HFFc6 (cell line): ENCODE measurements at regions not wholly inside any gene's neighbourhood (a gene's known extent, or its start where the extent isn't known, plus 50 kb on each side); places are given as distances from the start of the nearest gene placed in this dataset.

ENCODE experiments used
- DNase-seq: peaks from one replicate; pipeline ENCODE4 v3.0.0-alpha.2; 2018
- H3K27ac Mint-ChIP-seq: 2 replicates; pipeline ENCODE4 v1.8.0; 2020; ENCODE audit warnings: mild to moderate bottlenecking, mixed read lengths
- H3K27me3 Mint-ChIP-seq: 2 replicates; pipeline ENCODE4 v1.8.0; 2021; ENCODE audit warnings: mild to moderate bottlenecking, moderate library complexity, mixed read lengths; ENCODE audit not compliant: insufficient read depth
- H3K36me3 Mint-ChIP-seq: 2 replicates; pipeline ENCODE4 v1.8.0; 2021; ENCODE audit warnings: low read depth, mixed read lengths
- H3K4me1 Mint-ChIP-seq: 2 replicates; pipeline ENCODE4 v1.8.0; 2020; ENCODE audit warnings: low read depth, mixed read lengths
- H3K4me3 Mint-ChIP-seq: 2 replicates; pipeline ENCODE4 v1.8.0; 2020; ENCODE audit warnings: mild to moderate bottlenecking, moderate library complexity, mixed read lengths
- H3K9me3 Mint-ChIP-seq: 2 replicates; pipeline ENCODE4 v1.8.0; 2020; ENCODE audit warnings: mild to moderate bottlenecking, mixed read lengths
- TF ChIP-seq, protein P1 (sequence below): fragments of 200-600 bp; sonication (generic); IDR thresholded peaks from 2 replicates; pipeline ENCODE4 v1.5.0; 2021; ENCODE audit warnings: antibody characterized with exemption, mild to moderate bottlenecking

DNA sequence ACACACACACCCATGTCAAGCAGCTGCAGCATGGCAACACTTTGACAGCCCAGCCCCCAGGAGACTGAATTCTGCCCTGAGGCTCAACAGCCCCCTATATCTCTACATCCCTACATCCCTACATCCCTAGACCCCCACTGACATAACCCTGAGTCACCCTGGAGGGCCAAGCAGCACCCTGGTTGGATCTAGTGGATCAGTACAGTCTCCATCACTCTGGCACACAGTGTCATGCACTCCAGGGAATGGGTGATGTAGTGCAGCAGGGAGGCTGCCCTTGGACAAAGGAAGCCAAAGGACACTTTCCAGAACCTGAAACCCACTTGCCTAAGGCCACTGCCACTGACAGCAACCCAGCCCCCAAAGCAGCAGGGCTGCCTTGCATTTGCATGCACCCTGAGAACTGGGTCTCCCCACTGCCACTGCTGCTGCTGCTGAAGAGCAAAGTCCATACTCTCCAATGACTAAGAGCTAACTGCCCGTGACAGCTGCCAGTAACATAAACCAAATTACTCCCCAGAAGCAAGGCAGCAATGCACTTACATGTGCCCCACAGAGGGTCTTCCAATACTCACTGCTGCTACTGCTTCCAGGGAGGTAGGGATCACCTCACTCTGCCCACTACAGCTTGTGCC, 681.6 kb upstream of the KLHL29 start:
- H3K4me3 Mint-ChIP-seq, result no peak overlapping the region

DNA sequence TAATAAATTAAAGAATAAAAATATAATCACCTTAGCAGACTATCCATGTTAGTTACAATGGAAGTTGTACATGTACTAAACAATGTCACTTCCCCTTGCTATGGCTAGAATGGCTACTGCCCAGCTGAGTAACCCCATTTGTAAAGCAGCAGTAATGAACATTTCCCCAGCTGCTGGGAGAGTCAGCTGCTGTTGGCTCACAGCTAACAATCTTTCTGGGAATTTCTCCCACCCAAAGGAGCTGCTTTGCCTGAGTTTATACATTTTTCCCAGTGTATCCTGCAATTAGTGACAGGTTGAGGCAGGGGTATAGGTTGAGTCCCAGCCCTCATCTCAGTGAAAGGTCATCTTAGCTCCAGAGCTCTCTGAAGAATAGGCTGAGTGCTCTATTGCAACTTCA, 665.6 kb upstream of the KLHL29 start:
- no peaks in the 10 kb centered on the region for H3K27me3 Mint-ChIP-seq
- H3K4me3 Mint-ChIP-seq, result no peak overlapping the region
- DNase-seq, result no peak
- peaks cover 44% of the 10 kb centered on the region for H3K9me3 Mint-ChIP-seq
- no peaks in the 10 kb centered on the region; the same call in 1 of the 2 replicates for H3K36me3 Mint-ChIP-seq
- TF ChIP-seq, protein P1, sequence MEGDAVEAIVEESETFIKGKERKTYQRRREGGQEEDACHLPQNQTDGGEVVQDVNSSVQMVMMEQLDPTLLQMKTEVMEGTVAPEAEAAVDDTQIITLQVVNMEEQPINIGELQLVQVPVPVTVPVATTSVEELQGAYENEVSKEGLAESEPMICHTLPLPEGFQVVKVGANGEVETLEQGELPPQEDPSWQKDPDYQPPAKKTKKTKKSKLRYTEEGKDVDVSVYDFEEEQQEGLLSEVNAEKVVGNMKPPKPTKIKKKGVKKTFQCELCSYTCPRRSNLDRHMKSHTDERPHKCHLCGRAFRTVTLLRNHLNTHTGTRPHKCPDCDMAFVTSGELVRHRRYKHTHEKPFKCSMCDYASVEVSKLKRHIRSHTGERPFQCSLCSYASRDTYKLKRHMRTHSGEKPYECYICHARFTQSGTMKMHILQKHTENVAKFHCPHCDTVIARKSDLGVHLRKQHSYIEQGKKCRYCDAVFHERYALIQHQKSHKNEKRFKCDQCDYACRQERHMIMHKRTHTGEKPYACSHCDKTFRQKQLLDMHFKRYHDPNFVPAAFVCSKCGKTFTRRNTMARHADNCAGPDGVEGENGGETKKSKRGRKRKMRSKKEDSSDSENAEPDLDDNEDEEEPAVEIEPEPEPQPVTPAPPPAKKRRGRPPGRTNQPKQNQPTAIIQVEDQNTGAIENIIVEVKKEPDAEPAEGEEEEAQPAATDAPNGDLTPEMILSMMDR, result no peak
- no peak overlapping the region for H3K27ac Mint-ChIP-seq
- no peaks in the 10 kb centered on the region for H3K4me1 Mint-ChIP-seq

More for the DNA sequence above, 681.6 kb upstream of the KLHL29 start:
- Mint-ChIP-seq H3K27ac (no peak overlapping the region), H3K36me3 (no peaks in the 10 kb centered on the region), H3K27me3 (peaks cover 1% of the 10 kb centered on the region; the same call in 1 of the 2 replicates), H3K4me1 (no peaks in the 10 kb centered on the region), H3K9me3 (peaks cover 54% of the 10 kb centered on the region)
- TF ChIP-seq, protein P1, result no peak
- no peak for DNase-seq

DNA sequence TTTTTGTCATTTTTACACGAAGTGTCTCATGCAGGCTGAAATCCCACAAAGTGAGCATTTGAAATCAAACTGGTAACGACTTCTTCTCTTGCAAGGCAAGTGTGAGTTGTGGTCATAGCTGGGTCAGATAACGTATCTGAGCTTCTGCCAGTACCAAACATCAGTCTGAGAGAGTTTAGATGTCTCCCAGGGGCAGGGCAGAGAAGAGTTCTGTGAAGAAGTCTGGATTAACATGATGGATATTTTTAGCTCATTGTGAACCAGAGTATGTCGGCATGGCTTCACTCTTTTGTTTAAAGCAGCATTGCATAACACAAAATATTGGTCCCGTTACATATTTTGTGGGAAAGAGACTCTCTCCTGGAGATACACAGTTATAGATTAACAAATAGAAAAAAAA, 655.5 kb upstream of the KLHL29 start:
- peaks cover 43% of the 10 kb centered on the region for H3K9me3 Mint-ChIP-seq
- no peaks in the 10 kb centered on the region for H3K4me1 Mint-ChIP-seq
- no peaks in the 10 kb centered on the region for H3K27me3 Mint-ChIP-seq
- no peak overlapping the region for H3K27ac Mint-ChIP-seq
- no peak overlapping the region for H3K4me3 Mint-ChIP-seq
- no peak for DNase-seq
- TF ChIP-seq, protein P1, result no peak
- no peaks in the 10 kb centered on the region for H3K36me3 Mint-ChIP-seq

DNA sequence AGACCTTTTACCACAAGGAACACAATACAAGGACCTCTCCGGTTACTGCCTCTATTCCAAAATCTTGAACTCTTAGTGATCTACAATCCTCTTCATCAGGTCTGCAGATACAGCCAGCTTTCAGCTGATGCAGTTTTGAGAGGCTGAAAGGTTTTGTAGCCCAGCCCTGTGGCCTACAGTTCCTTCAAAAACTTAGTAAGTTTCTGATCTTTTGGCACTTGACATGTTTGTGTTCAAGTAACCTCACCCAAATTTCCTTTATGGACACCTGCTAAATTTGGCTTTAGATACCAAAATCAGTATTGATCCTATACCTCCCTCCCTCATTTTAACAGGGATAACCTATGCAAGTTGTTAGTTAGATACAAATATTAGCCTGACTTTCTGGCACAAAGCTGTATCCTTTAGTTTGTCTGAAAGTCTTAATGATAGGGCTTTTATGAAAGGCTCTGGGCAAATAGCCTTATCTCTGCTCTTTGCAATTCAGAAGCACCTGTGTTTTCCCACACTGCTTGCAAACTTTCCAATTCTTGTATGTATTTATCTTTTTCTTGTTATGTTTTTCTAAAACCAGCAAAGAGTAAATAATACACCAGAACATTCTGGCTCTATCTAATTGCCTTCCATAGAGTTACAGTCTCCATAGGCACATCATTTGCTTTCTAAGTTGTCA, 650.5 kb upstream of the KLHL29 start:
- DNase-seq, result no peak
- no peak overlapping the region for H3K27ac Mint-ChIP-seq
- H3K27me3 Mint-ChIP-seq, result no peaks in the 10 kb centered on the region
- TF ChIP-seq, protein P1, result no peak
- H3K4me3 Mint-ChIP-seq, result no peak overlapping the region
- no peaks in the 10 kb centered on the region for H3K4me1 Mint-ChIP-seq
- H3K9me3 Mint-ChIP-seq, result peaks cover 40% of the 10 kb centered on the region
- no peaks in the 10 kb centered on the region; the same call in 1 of the 2 replicates for H3K36me3 Mint-ChIP-seq

DNA sequence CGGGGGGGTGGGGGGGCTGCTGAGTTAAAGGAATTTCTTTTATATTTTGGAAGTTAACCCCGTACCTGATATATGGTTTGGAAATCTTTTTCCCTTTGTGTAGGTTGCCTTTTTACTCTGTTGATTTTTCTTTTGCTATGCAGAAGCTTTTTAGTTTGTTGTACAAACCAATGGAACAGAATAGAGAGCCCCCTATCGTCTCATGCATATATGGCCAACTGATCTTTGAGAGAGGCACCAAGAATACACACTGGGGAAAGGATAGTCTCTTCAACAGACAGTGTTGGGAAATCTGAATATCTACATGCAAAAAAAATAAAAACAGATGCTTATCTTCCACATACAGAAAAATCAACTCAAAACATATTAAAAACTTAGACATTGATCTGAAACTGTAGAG, 647.8 kb upstream of the KLHL29 start:
- H3K36me3 Mint-ChIP-seq, result no peaks in the 10 kb centered on the region; the same call in 1 of the 2 replicates
- H3K4me3 Mint-ChIP-seq, result no peak overlapping the region
- H3K27ac Mint-ChIP-seq, result no peak overlapping the region
- H3K9me3 Mint-ChIP-seq, result peaks cover 31% of the 10 kb centered on the region
- no peaks in the 10 kb centered on the region for H3K4me1 Mint-ChIP-seq
- TF ChIP-seq, protein P1, result no peak
- H3K27me3 Mint-ChIP-seq, result no peaks in the 10 kb centered on the region
- no peak for DNase-seq
